ENCODE measurements at regions not wholly inside any gene's neighbourhood (a gene's known extent, or its start where the extent isn't known, plus 50 kb on each side); places are given as distances from the start of the nearest gene placed in this dataset.

- TF ChIP-seq CTCF (IDR thresholded peaks at IDR 0.05) (no peak), POLR2A (IDR thresholded peaks at IDR 0.05) (no peak)
Measured at GRCh38 chr4:97028785-97029184, 1114.5 kb downstream of the STPG2 start.
